ENCODE measurements at regions not wholly inside any gene's neighbourhood (a gene's known extent, or its start where the extent isn't known, plus 50 kb on each side); places are given as distances from the start of the nearest gene placed in this dataset.

DNA sequence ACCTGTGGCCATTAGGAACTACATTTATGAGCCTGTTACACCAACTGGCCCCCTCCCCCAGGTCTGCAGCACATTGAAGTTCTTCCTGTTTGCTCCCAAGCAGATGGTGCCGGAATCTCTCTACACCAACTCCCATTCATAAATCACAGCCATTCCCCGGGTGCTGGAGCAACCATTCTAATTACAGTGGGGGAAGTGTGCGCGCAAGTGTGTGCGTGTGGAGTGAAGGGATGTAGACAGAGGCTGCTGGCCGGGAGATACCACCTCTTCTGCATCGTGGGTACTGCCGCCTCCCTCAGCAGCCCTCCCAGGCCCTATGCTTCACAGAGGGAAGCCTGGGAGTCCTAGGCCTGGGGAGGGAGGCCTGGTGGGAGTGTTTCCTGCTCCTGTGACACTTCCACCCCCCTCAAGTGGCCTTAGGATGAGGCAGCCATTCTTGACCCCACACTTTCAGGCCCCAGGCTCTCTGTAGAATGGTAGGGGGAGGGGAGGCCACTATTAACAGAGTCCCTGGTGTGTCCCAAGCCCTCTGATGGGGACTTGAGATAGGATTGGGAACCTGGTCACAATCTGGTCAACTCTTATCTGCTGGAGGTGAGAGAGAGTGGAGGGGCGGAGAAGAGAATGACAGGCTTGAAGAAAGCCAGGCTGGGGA is 69.1 kb downstream of the MAGEF1 start:
- no peak overlapping the region for H3K4me3 Mint-ChIP-seq
- intact Hi-C loops (cut with DNase I, micrococcal nuclease), result no loop called here
- Histone ChIP-seq H3K4me1 (ENCODE audit: insufficient read depth, low read length) (peaks cover 5% of the 10 kb centered on the region), H3K27me3 (ENCODE audit: control insufficient read depth in 1 of 2, insufficient read depth in 2 of 2, low read length in 2 of 2) (no peaks in the 10 kb centered on the region), H3K4me3 (ENCODE audit: low read length) (no peak overlapping the region), H3K27ac (ENCODE audit: low read depth in 1 of 2, low read length in 2 of 2) (no peak overlapping the region), H3K36me3 (ENCODE audit: insufficient read depth, low read length) (no peaks in the 10 kb centered on the region), H3K9me3 (ENCODE audit: control insufficient read depth in 1 of 2, insufficient read depth in 1 of 2, low read length in 2 of 2) (no peaks in the 10 kb centered on the region)
- H3K27ac Mint-ChIP-seq, result no peak overlapping the region
- CTCF ChIA-PET, result no interaction called here
- H3K36me3 Mint-ChIP-seq (ENCODE audit: low read depth), result no peaks in the 10 kb centered on the region
- no peaks in the 10 kb centered on the region for H3K27me3 Mint-ChIP-seq
- no peaks in the 10 kb centered on the region for H3K9me3 Mint-ChIP-seq
- DNase-seq (no peak), ATAC-seq (ENCODE audit: poor library complexity) (no peak)
- POLR2A ChIA-PET, result no interaction called here
- H3K4me1 Mint-ChIP-seq (ENCODE audit: low read depth), result no peaks in the 10 kb centered on the region
- TF ChIP-seq, protein P1, sequence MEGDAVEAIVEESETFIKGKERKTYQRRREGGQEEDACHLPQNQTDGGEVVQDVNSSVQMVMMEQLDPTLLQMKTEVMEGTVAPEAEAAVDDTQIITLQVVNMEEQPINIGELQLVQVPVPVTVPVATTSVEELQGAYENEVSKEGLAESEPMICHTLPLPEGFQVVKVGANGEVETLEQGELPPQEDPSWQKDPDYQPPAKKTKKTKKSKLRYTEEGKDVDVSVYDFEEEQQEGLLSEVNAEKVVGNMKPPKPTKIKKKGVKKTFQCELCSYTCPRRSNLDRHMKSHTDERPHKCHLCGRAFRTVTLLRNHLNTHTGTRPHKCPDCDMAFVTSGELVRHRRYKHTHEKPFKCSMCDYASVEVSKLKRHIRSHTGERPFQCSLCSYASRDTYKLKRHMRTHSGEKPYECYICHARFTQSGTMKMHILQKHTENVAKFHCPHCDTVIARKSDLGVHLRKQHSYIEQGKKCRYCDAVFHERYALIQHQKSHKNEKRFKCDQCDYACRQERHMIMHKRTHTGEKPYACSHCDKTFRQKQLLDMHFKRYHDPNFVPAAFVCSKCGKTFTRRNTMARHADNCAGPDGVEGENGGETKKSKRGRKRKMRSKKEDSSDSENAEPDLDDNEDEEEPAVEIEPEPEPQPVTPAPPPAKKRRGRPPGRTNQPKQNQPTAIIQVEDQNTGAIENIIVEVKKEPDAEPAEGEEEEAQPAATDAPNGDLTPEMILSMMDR (IDR thresholded peaks at IDR 0.05), result no peak

DNA sequence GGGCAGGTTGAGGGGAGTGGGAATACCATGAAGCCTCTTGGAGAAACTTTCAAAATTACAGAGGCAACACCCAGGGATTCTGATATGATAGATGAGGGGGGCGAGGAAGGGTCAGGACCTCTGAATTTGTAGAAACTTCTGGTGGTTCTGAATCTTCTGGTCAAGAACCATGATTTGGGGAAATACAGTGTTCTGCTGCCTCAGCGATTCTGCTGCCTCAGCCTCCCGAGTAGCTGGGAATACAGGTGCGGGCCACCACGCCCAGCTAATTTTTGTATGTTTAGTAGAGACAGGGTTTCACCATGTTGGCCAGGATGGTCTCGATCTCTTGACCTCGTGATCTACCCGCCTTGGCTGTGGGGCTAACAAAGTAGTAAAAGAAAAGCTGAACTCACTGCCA is 70.4 kb downstream of the MAGEF1 start:
- no peaks in the 10 kb centered on the region for H3K36me3 Mint-ChIP-seq (ENCODE audit: low read depth)
- CTCF ChIA-PET, result no interaction called here
- no peaks in the 10 kb centered on the region for H3K4me1 Mint-ChIP-seq (ENCODE audit: low read depth)
- TF ChIP-seq, protein P1 (IDR thresholded peaks at IDR 0.05), result no peak
- no peak overlapping the region for H3K27ac ChIP-seq (ENCODE audit: low read depth in 1 of 2, low read length in 2 of 2)
- no peak for ATAC-seq (ENCODE audit: poor library complexity)
- no peaks in the 10 kb centered on the region for H3K9me3 Mint-ChIP-seq
- H3K36me3 ChIP-seq (ENCODE audit: insufficient read depth, low read length), result no peaks in the 10 kb centered on the region
- H3K4me3 ChIP-seq (ENCODE audit: low read length), result no peak overlapping the region
- H3K27ac Mint-ChIP-seq, result no peak overlapping the region
- intact Hi-C loops (cut with DNase I, micrococcal nuclease), result no loop called here
- no peaks in the 10 kb centered on the region for H3K9me3 ChIP-seq (ENCODE audit: control insufficient read depth in 1 of 2, insufficient read depth in 1 of 2, low read length in 2 of 2)
- no peaks in the 10 kb centered on the region for H3K27me3 ChIP-seq (ENCODE audit: control insufficient read depth in 1 of 2, insufficient read depth in 2 of 2, low read length in 2 of 2)
- no peak for DNase-seq
- H3K4me1 ChIP-seq (ENCODE audit: insufficient read depth, low read length), result peaks cover 17% of the 10 kb centered on the region
- POLR2A ChIA-PET, result no interaction called here
- H3K27me3 Mint-ChIP-seq, result no peaks in the 10 kb centered on the region
- H3K4me3 Mint-ChIP-seq, result no peak overlapping the region

DNA sequence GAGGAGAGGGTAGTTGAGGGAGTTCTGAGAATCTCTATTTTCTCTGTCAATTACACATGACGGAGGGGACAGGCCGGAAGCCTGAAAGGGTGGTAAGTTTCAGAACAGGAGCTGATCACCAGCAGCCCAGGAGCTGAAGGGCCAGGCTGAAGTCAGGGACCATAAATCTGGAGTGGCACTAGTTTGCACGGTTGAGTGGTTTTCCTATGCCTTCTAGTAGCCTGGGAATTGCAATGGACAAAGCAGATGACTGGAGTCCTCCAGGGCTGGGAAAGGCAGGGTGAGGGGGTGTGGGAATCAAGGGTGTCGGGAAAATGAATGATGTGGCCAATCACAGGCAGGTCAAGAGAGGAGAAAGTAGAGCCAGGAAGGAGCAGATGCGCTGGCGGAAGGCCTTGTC is 72.5 kb downstream of the MAGEF1 start:
- no peaks in the 10 kb centered on the region for H3K27me3 Mint-ChIP-seq
- intact Hi-C loops (cut with DNase I, micrococcal nuclease), result no loop called here
- no peaks in the 10 kb centered on the region for H3K9me3 Mint-ChIP-seq
- no peaks in the 10 kb centered on the region for H3K36me3 Mint-ChIP-seq (ENCODE audit: low read depth)
- ChIA-PET CTCF (no interaction called here), POLR2A (no interaction called here)
- Histone ChIP-seq H3K4me1 (ENCODE audit: insufficient read depth, low read length) (peaks cover 26% of the 10 kb centered on the region), H3K27me3 (ENCODE audit: control insufficient read depth in 1 of 2, insufficient read depth in 2 of 2, low read length in 2 of 2) (no peaks in the 10 kb centered on the region), H3K27ac (ENCODE audit: low read depth in 1 of 2, low read length in 2 of 2) (no peak overlapping the region), H3K4me3 (ENCODE audit: low read length) (no peak overlapping the region), H3K9me3 (ENCODE audit: control insufficient read depth in 1 of 2, insufficient read depth in 1 of 2, low read length in 2 of 2) (no peaks in the 10 kb centered on the region), H3K36me3 (ENCODE audit: insufficient read depth, low read length) (no peaks in the 10 kb centered on the region)
- TF ChIP-seq, protein P1 (IDR thresholded peaks at IDR 0.05), result no peak
- no peak for ATAC-seq (ENCODE audit: poor library complexity)
- peaks cover 7% of the 10 kb centered on the region for H3K4me1 Mint-ChIP-seq (ENCODE audit: low read depth)
- H3K27ac Mint-ChIP-seq, result no peak overlapping the region
- no peak overlapping the region for H3K4me3 Mint-ChIP-seq
- DNase-seq, result no peak

Data from CD4-positive, alpha-beta T cell (primary cell).